ENCODE measurements at regions not wholly inside any gene's neighbourhood (a gene's known extent, or its start where the extent isn't known, plus 50 kb on each side); places are given as distances from the start of the nearest gene placed in this dataset.

- peak; percentile 56 for TF ChIP-seq CTCF (conservative IDR thresholded peaks at IDR 0.05; ENCODE audit: low read depth, low read length)
- DNase-seq (ENCODE audit: low read depth): no peak
- H3K4me3 ChIP-seq (ENCODE audit: low read depth, low read length): peak overlapping the region; percentile 35
These were observed 178.3 kb downstream of the UACA start for GRCh38 chr15:70584838-70585706.

- H3K4me3 ChIP-seq (ENCODE audit: low read depth, low read length): no peak overlapping the region
- no peak for TF ChIP-seq CTCF (conservative IDR thresholded peaks at IDR 0.05; ENCODE audit: low read depth, low read length)
- DNase-seq (ENCODE audit: low read depth): no peak
These were observed 178.9 kb downstream of the UACA start for GRCh38 chr15:70584441-70584837.

GRCh38 chr15:70583006-70583405 is 180.4 kb downstream of the UACA start:
- DNase-seq (ENCODE audit: low read depth): no peak
- no peak for TF ChIP-seq CTCF (conservative IDR thresholded peaks at IDR 0.05; ENCODE audit: low read depth, low read length)
- no peak overlapping the region for H3K4me3 ChIP-seq (ENCODE audit: low read depth, low read length)

- TF ChIP-seq CTCF (conservative IDR thresholded peaks at IDR 0.05; ENCODE audit: low read depth, low read length): no peak
- DNase-seq (ENCODE audit: low read depth): no peak
- H3K4me3 ChIP-seq (ENCODE audit: low read depth, low read length): no peak overlapping the region
These were observed 181.0 kb downstream of the UACA start for GRCh38 chr15:70582143-70582945.

- no peak for DNase-seq (ENCODE audit: low read depth)
- no peak for TF ChIP-seq CTCF (conservative IDR thresholded peaks at IDR 0.05; ENCODE audit: low read depth, low read length)
- no peak overlapping the region for H3K4me3 ChIP-seq (ENCODE audit: low read depth, low read length)
These were observed 182.4 kb downstream of the UACA start for GRCh38 chr15:70580958-70581357.

GRCh38 chr15:70580286-70580685 is 183.1 kb downstream of the UACA start:
- TF ChIP-seq CTCF (conservative IDR thresholded peaks at IDR 0.05; ENCODE audit: low read depth, low read length): no peak
- H3K4me3 ChIP-seq (ENCODE audit: low read depth, low read length): no peak overlapping the region
- DNase-seq (ENCODE audit: low read depth): no peak
